Urinary bladder (tissue), 3 donors: ENCODE measurements at regions not wholly inside any gene's neighbourhood (a gene's known extent, or its start where the extent isn't known, plus 50 kb on each side); places are given as distances from the start of the nearest gene placed in this dataset.

ENCODE experiments used
- DNase-seq: peaks from one replicate; pipeline ENCODE4 v3.0.0-alpha.2; 2015; ENCODE audit errors: extremely low spot score
- H3K27ac ChIP-seq: one replicate; pipeline ENCODE4 v1.5.1; 2013; ENCODE audit warnings: low read depth, mild to moderate bottlenecking, moderate library complexity
- H3K36me3 ChIP-seq: one replicate; pipeline ENCODE4 v1.6.1; 2013; ENCODE audit warnings: mild to moderate bottlenecking, moderate library complexity; ENCODE audit not compliant: insufficient read depth
- H3K4me1 ChIP-seq: one replicate; pipeline ENCODE4 v1.6.1; 2013; ENCODE audit warnings: mild to moderate bottlenecking, moderate library complexity; ENCODE audit not compliant: insufficient read depth
- H3K4me3 ChIP-seq: one replicate; pipeline ENCODE4 v1.5.1; 2013; ENCODE audit warnings: low read depth, low read length
- WGBS: extraction: QIAGEN DNeasy Blood & Tissue Kit; methylation state at CpG from one replicate; pipeline ENCODE4 v1.1.7; 2013; 5-methylcytosine and 5-hydroxymethylcytosine counted together
- donor health status: healthy with polysubstance abuse.
- donor health status: healthy.

DNA sequence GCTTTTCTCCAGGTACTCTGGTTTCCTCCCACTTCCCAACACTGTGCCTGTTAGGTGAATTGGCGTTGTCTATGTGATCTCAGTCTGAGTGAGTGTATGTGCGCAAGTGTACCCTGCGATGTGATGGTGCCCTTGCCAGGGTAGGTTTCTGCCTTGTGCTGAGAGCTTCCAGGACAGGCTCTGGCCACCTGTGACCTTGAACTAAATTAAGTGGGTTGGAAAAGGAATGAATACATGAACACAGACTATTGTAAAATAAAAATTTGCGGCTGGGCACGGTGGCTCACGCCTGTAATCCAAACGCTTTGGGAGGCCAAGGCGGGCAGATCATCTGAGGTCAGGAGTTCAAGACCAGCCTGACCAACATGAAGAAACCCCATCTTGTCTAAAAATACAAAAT lies 678.0 kb downstream of the DHX35 start:
- H3K36me3 ChIP-seq = no peaks in the 10 kb centered on the region
- 95% methylated on average over 8 of the region's 8 CpGs for whole genome bisulfite sequencing
- no peak overlapping the region for H3K27ac ChIP-seq
- DNase-seq = no peak
- H3K4me3 ChIP-seq = no peak overlapping the region
- H3K4me1 ChIP-seq = no peaks in the 10 kb centered on the region

DNA sequence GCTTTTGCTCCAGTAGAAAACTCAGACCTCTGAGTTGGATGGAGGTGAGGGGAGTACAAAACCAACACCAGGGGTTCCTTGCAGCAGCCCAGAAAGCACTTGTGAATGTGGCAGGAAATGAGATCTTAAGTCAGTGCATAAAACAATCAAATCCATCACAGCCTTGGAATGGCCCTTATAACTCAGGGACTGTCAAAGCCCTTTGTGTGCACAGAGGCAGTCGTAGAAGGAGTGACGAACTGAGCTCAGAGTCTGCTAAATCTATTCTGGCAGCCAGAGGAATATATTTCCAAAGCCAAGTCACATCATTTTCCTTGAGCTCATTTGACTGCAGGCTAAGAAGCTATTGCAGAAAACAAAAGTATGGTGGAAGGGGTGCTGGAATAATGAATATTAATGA lies 676.6 kb downstream of the DHX35 start:
- 15% methylated on average over 2 of the region's 2 CpGs for WGBS
- no peak for DNase-seq
- Histone ChIP-seq H3K36me3 (no peaks in the 10 kb centered on the region), H3K4me1 (no peaks in the 10 kb centered on the region), H3K27ac (no peak overlapping the region), H3K4me3 (no peak overlapping the region)

DNA sequence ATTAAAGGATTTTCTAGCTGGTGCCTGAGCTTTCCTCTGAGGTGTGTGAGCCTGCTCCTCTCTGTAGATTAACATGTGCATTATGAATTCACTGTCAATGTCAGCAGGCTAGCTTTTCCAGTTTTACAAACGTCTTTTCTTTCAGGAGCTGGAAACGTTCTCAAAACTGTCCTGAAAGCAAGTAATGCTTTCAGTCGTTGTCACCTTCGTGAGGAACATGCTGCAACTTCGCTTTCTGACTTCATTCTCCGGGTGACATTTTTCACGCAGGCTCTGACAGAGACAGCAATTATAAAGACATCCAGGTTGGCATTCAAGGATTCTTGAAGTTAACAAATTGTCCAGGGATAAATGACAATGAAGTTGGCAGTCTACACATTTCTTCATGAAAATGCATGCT lies 671.5 kb downstream of the DHX35 start:
- Histone ChIP-seq H3K4me3 (no peak overlapping the region), H3K4me1 (no peaks in the 10 kb centered on the region), H3K36me3 (no peaks in the 10 kb centered on the region), H3K27ac (no peak overlapping the region)
- WGBS = 67% methylated on average over 7 of the region's 7 CpGs
- DNase-seq = no peak

DNA sequence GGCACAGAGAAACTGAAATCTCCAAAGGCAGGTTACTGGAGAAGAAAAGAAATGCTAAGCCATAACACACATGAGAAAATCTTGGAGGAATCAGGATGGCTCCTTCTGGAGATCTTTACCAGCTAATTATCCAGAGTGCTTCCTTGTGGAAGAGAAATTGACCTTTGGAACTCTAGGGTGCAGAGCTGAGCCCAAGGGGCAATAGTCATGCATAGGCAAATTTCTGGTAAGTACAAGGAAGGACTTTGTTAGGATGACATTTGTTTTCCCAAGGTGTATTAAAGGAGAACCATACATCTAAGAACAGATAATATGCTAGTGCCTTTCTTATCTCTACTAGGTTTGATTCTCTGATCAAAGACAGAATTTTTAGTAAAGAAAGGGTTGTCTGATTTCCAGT lies 670.6 kb downstream of the DHX35 start:
- H3K27ac ChIP-seq = no peak overlapping the region
- no peaks in the 10 kb centered on the region for H3K36me3 ChIP-seq
- H3K4me1 ChIP-seq = no peaks in the 10 kb centered on the region
- DNase-seq = no peak
- H3K4me3 ChIP-seq = no peak overlapping the region

DNA sequence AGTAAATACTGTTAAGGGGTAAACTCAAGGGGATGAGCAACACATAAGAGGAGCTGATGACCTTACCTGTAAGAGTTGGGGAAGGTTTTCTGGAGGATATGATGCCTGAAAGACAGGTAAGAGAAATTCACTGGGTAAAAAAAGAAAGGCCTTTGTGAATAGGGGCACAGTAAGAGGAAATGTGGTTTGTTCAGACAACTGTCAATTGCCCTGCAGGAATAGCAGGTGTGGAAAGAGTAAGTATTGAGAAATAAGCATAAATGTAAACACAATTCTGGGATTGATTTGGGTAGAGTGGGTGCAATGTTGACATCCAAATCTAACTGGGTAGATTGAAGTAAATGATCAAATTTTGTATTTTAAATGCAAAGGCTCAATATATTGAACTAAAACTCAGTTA lies 670.0 kb downstream of the DHX35 start:
- DNase-seq = no peak

DNA sequence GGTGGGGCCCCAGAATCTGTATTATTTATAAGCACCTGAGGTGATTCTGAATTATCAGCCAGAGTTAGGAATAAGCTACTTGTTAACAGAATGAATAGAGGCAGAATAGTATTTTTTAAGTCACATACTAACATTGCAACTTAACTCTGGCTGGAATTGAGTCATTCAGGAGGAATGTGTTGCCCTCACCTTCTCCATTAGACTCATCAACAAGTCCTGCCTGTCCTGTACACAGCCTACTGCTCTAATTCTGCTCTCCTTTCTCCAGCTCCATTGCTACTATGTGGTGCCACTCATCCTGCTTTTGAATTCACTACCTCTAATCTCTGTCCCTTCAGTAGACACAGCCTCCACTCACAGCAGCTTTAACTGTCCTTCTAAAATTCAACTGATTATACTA lies 669.4 kb downstream of the DHX35 start:
- Histone ChIP-seq H3K36me3 (no peaks in the 10 kb centered on the region), H3K27ac (no peak overlapping the region), H3K4me3 (no peak overlapping the region), H3K4me1 (no peaks in the 10 kb centered on the region)
- no peak for DNase-seq

More for the DNA sequence above, 670.0 kb downstream of the DHX35 start:
- Histone ChIP-seq H3K36me3 (no peaks in the 10 kb centered on the region), H3K4me3 (no peak overlapping the region), H3K4me1 (no peaks in the 10 kb centered on the region), H3K27ac (no peak overlapping the region)

DNA sequence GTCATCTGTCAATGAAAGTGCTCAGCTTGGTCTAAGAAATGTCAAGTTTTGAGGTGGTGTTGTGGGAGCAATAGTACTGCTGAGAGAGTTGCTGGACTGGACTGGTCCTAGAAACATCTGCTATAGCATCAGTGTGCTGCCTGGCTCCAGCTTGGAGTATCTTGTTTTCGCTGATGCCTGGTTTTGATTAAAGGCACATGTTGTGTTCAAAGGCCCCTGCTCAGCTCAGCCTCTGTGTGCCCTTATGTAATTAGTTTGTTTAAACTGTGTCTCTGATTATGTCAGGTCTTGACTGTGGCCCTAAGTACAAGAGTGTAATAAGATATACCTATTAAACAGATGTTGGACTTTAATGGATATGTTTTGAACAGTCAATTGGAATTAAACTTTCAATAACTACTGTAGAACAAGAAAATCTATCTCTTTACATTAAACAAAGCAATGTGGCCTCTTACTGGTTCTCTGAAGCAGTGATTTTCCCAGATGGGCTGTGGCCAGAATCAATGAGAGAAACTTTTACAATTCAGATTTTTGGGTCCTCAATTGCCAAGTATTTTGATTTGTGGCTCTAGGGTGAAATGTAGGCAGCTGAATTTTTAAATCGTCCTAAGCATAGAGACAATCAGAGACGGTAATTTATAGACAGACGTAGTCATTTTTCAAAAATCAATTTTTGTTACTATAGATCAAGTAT lies 668.2 kb downstream of the DHX35 start:
- 74% methylated on average over 4 of the region's 4 CpGs for WGBS
- Histone ChIP-seq H3K27ac (no peak overlapping the region), H3K36me3 (no peaks in the 10 kb centered on the region), H3K4me1 (no peaks in the 10 kb centered on the region), H3K4me3 (no peak overlapping the region)
- DNase-seq = peak; percentile 39

DNA sequence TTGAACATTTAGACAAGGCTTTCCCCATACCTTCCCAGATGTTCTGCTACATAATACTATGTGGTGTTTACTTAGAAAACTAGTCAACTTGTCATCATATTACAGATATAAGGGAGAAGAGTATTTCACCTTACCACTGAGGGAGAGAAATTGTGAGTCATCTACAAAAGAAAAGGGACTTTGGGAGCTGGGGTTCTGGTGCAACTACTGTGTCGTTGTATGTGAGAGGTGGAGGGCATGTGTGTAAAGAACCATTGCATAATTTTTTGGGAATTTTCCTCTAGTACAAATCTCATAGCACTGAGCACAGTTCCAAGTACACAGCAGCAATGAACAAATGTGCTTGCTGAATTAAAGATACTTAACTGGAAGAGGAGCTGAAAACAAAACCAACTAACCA lies 665.6 kb downstream of the DHX35 start:
- Histone ChIP-seq H3K4me3 (no peak overlapping the region), H3K36me3 (no peaks in the 10 kb centered on the region), H3K4me1 (no peaks in the 10 kb centered on the region), H3K27ac (no peak overlapping the region)
- no peak for DNase-seq
- WGBS = 92% methylated on average over 1 of the region's 1 CpG

DNA sequence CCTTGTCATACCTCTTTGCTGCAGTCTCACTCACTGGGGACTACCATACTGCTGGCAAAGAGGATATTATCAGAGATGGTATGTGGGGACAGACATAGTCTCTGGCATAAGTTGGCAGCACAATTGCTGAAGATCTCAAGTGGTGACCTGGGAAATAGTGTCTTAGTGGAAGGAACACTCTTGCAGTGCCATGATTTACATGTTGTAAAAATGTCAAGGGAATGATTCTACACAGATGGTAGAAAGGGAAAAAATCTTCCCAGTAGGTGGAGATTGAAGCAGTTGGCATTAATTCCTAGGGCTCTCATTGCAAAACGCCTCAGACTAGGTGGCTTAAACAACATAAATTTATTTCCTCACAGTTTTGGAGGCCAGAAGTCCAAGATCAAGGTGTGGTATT lies 662.2 kb downstream of the DHX35 start:
- WGBS = 40% methylated on average over 1 of the region's 1 CpG
- Histone ChIP-seq H3K27ac (no peak overlapping the region), H3K4me1 (no peaks in the 10 kb centered on the region), H3K4me3 (no peak overlapping the region), H3K36me3 (no peaks in the 10 kb centered on the region)
- no peak for DNase-seq

DNA sequence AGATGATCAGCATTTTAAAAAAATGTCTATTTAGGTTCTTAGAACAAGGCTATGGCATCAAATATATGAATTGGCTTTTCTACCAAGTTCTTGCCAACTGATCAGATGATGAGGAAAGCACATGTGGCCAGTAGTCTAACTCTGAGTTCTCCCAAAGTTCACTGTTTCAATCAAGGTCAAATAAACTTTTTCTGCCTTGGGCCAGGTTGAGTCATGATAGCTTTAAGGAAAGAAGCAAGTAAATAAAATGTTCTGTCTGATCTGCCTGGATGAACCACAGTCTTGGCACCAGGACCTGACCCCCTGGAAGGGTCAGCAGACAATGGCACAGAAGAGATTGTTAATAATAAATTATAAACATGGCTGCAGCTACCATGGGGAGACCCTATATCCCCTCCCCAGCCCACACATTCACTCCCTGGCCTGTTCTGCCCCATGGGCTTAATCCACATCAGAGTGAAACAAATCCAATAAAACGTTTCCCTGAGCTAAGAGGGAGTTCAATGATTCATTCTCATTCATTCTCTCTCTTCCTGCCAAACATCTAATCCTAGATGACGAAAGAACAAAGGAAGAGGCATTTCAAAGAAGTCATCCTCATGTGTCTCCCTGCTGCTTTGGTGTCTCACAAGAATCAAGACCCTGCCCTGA lies 661.6 kb downstream of the DHX35 start:
- H3K4me3 ChIP-seq = no peak overlapping the region
- H3K4me1 ChIP-seq = no peaks in the 10 kb centered on the region
- no peaks in the 10 kb centered on the region for H3K36me3 ChIP-seq
- WGBS = 26% methylated on average over 2 of the region's 2 CpGs
- no peak overlapping the region for H3K27ac ChIP-seq
- DNase-seq = no peak

DNA sequence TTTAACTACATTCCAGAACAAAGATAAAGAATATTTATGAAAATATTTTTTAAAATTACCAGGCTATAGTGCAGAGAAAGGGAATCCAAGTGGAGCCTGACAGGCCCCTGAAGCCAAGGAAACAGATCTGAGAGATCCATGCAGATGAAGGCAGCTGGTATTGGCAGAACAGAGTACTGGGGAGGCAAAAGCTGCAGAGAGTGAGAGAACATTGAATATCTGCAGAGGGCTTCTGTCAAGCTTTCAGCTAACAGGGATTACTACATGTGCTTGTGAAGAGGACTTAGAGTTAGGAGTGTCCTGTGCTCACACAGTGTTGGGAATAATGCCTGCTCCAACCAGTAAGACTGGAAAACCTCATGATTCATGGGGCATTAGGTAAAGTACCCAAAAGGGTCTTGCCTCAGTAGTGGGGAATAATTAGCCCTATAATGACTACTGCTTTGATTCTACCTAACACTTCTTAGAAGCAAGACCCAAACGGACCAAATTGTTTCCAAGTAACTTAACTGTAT lies 657.2 kb downstream of the DHX35 start:
- 29% methylated on average over 1 of the region's 1 CpG for WGBS
- Histone ChIP-seq H3K4me1 (no peaks in the 10 kb centered on the region), H3K36me3 (no peaks in the 10 kb centered on the region), H3K27ac (no peak overlapping the region), H3K4me3 (no peak overlapping the region)
- DNase-seq = no peak

DNA sequence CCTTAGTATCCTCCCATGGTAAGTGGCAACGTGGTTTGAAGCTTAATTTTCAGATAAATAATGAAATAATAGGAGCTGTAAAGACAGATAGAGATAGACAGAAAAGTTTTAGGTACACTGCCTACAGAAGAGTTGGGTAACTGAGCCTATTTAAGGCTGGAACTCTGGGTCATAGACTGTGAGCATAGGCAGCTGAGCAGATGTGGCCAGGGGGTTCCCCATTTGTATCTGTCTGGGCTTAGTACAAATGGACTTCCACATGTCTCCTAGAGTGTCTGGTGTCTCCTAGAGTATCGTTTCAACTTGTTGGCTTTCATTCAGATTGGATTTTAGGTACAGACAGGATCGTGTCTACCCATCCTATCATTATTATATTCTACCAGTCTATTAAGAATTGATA lies 649.8 kb downstream of the DHX35 start:
- no peaks in the 10 kb centered on the region for H3K4me1 ChIP-seq
- 66% methylated on average over 3 of the region's 3 CpGs for WGBS
- no peaks in the 10 kb centered on the region for H3K36me3 ChIP-seq
- DNase-seq = no peak
- no peak overlapping the region for H3K4me3 ChIP-seq
- H3K27ac ChIP-seq = no peak overlapping the region

DNA sequence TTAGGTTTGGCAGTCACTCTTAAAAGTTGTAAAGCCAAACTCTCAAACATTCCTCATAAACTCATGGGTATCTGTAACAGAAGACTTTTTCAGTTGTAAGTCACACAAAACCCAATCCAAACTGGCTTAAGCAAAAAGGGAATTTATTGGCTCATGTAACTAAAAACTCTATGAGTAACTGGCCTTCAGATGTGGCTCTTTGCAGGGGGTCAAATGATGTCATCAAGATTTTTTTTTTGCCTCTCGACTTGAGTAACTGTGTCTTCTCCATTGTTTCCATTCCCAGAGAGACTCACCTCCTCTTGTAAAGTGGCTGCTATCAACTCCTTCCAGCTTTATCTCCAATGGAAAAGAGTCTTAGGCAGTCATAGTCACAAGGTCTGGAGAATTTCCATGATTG lies 645.0 kb downstream of the DHX35 start:
- WGBS = 33% methylated on average over 1 of the region's 1 CpG
- Histone ChIP-seq H3K36me3 (no peaks in the 10 kb centered on the region), H3K27ac (no peak overlapping the region), H3K4me1 (no peaks in the 10 kb centered on the region), H3K4me3 (no peak overlapping the region)
- DNase-seq = no peak

DNA sequence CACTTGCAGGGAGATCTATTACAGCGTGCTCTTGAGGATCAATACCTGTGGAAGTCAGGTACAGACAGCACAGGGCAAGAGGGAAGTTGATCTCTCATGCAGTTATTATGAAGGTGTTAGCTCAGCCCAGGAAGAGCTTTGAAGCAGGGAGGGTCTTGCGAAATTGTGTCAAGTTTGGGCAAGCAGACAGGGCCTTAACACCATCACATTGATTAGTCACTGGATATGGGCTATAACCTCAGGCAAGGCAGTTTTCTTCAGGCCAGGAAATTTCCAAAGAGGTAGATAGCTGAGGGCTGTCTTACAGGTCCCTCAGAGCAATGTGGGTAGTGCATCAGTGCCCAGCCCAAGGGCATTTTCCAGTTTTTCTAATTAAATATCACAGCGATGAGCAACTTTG lies 643.8 kb downstream of the DHX35 start:
- no peaks in the 10 kb centered on the region for H3K4me1 ChIP-seq
- H3K36me3 ChIP-seq = no peaks in the 10 kb centered on the region
- 81% methylated on average over 3 of the region's 3 CpGs for WGBS
- no peak overlapping the region for H3K27ac ChIP-seq
- no peak for DNase-seq
- no peak overlapping the region for H3K4me3 ChIP-seq
